ENCODE measurements at regions not wholly inside any gene's neighbourhood (a gene's known extent, or its start where the extent isn't known, plus 50 kb on each side); places are given as distances from the start of the nearest gene placed in this dataset.
"Not testable (repeated sequence)": the region's sequence is repeated elsewhere in the genome, so short reads cannot be mapped to it uniquely, and the experiment has no call there.

GRCh38 chr5:154652746-154653417 is 102.3 kb upstream of the LARP1 start:
- no peak for DNase-seq

DNA sequence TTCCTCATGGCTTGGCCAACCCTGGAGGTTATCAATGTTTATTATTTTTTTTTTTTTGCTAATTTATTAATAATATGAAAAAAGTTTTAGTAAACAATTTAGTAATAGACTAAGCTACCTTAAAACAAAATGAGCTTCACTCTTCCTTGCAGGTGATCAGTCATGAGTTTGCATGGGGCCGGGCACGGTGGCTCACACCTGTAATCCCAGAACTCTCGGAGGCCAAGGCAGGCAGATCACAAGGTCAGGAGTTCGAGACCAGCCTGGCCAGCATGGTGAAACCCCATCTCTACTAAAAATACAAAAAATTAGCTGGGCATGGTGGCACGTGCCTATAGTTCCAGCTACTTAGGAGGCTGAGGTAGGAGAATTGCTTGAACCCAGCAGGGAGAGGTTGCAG is 103.4 kb upstream of the LARP1 start:
- DNase-seq, result not testable (repeated sequence)

DNA sequence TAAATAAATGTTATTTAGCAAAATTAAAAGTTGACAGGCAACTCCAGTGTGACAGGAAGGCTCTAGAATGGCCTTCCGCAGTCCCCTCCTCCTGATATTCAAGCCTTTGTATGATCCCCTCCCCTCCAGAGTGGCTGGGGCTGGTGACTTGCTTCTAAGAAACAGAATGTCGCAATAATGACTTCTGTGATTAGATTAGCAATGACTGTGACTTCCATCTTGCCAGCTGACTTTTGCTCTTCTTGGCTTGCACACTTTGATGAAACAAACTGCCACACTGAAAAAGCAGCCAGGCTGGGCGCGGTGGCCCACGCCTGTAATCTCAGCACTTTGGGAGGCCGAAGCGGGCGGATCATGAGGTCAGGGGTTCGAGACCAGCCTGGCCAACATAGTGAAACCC is 106.5 kb upstream of the LARP1 start:
- no peak for DNase-seq

DNA sequence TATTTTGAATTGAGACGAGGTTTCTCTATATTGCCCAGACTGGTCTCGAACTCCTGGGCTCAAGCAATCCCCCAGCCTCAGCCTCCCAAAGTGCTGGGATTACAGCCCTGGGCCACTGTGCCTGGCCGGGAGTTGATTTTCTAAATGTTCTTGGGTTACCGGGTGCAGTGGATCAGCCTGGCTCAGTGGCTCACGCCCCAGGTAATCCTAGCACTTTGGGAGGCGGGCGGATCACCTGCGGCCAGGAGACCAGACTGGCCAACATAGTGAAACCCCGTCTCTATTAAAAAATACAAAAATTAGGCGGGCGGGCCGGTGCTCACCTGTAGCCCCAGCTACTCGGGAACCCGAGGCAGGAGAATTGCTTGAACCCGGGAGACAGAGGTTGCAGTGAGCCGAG is 106.9 kb upstream of the LARP1 start:
- no peak for DNase-seq

DNA sequence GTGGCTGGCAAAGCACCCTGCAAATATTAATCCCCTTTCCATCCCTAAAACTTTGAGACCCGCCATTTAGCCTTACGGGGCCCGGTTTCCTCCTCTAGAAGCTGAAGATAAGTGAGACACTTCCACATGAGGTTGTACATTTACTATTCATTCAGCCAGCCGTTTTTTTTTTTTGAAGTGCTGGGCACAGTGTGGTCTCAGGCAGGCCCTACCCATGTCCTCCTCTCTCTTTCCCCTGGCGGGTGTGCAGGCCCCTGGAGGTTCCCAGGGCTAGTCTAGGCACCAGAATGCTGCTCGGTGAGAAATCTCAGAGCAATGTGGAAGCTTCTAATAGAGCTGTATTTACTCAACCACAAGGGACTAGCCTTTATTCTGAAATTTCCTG is 107.4 kb upstream of the LARP1 start:
- DNase-seq, result no peak

DNA sequence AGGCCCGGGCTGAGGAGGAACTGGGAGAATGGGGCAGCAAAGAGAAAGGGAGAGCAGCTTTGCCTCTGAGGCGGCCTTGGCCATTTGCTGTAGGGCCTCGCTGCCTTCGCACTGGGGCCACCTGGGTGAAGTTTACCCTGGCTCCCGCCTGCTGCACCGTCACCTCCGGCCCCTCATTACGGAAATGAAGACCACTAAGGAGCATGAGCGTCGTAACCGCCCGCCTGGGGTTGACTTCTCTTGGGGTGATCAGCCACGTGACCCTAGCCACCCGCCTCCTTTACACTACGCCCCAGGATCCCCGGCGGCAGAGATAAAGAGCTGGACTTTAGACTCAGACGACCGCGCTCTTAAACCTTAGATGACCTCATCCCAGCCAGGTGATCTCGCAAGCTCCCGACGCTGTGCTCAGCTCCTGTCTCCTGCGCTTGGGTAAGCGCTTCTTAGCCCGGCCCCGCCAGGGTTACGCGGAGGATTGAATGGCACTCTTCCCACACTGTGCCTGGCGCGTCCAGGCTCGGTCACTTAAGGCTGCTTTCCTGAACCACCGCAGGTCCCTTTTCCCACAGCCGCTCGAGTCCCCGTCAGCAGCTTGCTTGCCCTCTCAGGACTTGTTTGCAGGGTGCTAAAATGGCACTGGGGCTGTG is 107.9 kb upstream of the LARP1 start:
- DNase-seq, result no peak

- DNase-seq, result no peak
Observed at GRCh38 chr5:154646745-154647113, 108.4 kb upstream of the LARP1 start.

GRCh38 chr5:154644745-154645411 is 110.3 kb upstream of the LARP1 start:
- no peak for DNase-seq

DNA sequence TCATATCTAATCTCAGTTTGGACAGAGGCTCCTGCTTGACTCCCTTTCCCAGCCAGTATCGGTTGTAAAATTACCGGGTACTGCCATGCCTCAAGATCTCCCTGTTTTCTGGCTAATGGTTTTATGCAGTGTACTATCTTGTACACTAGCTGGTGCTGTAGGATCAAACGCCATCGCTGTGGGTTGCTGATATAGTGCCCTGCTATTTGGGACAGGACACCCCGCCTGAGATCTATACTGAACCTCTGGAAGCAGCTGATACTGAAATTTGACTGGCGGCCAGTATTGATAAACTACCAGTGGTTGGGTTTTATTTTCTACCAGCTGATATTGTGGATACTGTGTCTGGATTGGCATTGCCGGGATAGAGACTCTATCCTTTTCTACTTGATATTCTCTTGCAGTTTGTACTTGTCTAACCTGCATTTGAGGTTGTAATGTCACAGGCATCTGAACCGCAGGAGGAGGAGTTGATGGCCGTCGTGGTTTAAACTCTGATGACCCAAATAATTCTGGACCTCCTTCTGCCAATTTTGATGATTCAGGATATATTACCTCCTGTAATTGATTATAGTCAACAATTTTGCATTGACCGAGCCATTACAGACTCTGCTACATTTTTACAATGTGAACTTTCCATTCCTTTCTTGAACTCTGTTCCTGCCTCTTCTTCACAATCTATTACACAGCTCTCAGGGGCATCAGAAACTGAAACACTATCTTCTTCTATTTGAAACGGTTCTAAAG is 112.5 kb upstream of the LARP1 start:
- DNase-seq, result no peak

- DNase-seq, result not testable (repeated sequence)
Observed at GRCh38 chr5:154640213-154640831, 114.9 kb upstream of the LARP1 start.

GRCh38 chr5:154636786-154637185 is 118.4 kb upstream of the LARP1 start:
- not testable (repeated sequence) for DNase-seq

DNA sequence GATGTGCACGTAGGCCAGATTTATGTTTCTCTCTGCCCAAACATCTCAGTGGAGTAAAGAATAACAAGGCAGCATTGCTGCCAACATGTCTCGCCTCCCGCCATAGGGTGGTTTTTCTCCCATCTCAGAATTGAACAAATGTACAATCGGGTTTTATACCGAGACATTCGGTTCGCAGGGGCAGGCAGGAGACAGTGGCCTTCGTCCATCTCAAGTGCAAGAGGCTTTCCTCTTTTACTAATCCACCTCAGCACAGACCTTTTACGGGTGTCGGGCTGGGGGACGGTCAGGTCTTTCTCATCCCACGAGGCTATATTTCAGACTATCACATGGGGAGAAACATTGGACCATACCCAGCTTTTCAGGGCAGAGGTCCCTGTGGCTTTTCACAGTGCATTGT is 118.9 kb upstream of the LARP1 start:
- not testable (repeated sequence) for DNase-seq

- not testable (repeated sequence) for DNase-seq
Observed at GRCh38 chr5:154633744-154634143, 121.4 kb upstream of the LARP1 start.

GRCh38 chr5:154631141-154631540 is 124.0 kb upstream of the LARP1 start:
- no peak for DNase-seq

- no peak for DNase-seq
Observed at GRCh38 chr5:154630410-154630809, 124.8 kb upstream of the LARP1 start.

DNA sequence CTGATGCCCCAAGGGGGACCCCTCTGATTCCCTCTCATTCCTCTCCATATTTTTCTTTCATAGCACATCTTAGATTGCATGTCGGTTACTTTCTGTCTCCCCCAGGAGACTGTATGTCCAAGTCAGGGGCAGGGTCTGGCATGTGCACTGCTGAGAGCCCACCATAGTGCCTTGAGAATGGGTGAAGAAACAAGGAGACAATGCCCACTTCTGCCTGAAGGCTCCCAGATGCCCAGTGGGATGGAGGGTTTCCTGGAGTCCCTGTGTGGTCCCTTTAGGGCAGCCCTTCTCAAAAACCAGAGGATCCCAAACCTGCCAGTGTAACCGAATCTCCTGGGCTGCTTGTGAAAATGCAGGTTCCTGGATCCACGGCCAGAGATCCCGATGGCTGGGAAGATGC is 126.5 kb upstream of the LARP1 start:
- no peak for DNase-seq

DNA sequence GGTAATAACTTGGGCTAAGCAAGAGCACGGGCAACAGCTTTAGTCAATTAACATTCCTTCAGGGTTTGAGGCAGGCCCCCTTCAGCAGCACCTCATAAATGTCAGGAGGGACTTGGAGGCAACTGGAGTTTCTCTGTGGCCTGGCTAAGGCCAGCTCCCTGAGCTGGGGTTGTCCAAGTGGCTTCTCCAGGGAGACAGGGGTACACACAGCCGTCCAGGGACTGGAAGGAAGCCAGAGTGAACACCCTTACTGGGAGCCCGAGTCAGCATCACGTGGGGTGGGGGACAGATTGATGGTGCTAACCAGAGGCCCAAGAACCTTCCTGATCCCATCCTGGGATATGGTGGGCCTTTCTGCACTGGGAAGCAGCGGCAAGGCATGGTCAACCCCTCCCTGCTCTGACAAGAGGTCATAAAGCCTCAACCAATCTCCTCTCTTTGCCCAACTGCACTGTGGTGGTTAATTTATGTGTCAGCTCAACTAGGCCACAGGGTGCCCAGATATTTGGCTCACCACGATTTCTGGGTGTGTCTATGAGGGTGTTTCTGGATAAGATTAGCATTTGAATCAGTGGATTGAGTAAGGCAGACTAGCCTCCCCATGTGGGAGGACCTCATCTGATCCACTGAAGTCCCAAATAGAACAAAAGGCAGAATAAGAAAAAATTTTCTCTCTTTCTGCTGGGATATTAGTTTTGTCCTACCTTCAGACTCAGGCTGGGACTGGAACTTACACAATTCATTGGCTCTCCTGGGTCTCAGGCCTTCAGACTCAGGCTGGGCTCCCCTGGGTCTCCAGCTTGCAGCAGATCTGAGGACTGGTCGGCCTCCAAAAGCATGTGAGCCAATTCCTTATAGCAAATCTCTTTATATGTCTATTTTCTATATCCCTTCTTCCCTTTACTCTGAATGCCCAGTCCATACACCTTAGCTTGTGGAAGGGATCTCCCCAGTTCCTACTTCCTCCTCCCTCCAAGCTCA is 127.2 kb upstream of the LARP1 start:
- DNase-seq, result no peak

- no peak for DNase-seq
Observed at GRCh38 chr5:154626876-154627557, 128.2 kb upstream of the LARP1 start.

- DNase-seq, result no peak
Observed at GRCh38 chr5:154625031-154625430, 130.1 kb upstream of the LARP1 start.

- no peak for DNase-seq
Observed at GRCh38 chr5:154624341-154624740, 130.8 kb upstream of the LARP1 start.

DNA sequence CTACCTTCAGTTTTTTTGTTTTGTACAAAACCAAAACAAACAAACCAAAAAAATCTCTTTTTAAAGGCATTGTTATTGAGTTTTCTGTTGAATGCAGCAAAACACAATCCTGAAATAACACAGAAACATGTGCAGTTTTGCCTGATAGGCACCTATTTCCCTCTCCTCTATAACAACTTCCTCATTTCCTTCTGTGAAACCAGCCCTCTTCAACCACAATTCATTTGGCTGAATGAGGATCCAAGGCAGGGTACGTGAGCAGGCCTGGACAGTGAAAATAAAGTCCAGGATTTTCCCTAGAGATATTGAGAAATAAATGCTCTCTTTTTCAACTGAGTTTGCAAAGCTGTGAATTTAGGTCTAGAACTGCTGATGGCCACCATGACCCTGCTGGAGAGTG is 134.8 kb upstream of the LARP1 start:
- DNase-seq, result no peak

Measured in activated CD4-positive, CD25-positive, alpha-beta regulatory T cell (primary cell).